G401.6 (cell line): ENCODE measurements at regions not wholly inside any gene's neighbourhood (a gene's known extent, or its start where the extent isn't known, plus 50 kb on each side); places are given as distances from the start of the nearest gene placed in this dataset.

Experiments
- FAIRE-seq: peaks from 2 replicates; lab custom pipeline; 2012; peaks lifted over from hg19 to GRCh38; lab: Jason Lieb, UNC

DNA sequence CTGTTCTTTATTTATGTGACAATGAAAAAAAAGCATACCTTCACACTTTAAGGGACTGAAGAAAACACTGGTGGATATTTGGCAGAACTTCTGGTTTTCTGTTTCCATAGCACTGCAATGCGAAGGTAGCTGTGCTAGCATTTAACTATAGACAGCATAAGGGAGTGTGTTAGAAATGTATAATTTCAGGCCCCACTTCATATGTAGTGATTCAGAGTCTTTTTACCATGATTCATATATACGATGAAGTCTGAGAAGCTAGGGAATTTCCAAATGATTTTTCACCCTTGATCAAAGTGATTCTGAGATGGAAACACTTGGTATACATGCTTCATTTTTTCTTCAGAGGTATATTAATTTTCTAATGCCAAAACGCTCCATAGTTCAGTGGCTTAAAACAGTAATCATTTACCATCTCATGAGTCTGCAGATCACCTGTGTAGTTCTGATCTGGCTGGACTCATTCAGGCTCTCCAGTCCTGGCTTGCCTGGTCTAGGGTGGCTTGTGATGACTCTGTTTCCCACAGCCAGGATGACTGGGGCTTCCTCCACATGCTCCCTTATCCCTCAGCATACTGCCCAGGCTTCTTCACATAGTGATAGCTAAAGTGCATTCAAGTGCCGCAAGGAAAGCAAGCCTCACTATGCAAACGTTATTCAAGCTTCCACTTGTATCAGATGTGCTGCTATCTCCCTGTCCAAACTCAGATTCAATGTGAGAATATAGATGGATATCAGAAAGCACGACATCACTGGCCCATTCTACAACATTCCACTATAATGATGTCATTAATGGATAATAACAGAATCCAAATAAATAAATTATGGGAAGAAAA is 790.1 kb downstream of the TECRL start:
- FAIRE-seq, result no peak

DNA sequence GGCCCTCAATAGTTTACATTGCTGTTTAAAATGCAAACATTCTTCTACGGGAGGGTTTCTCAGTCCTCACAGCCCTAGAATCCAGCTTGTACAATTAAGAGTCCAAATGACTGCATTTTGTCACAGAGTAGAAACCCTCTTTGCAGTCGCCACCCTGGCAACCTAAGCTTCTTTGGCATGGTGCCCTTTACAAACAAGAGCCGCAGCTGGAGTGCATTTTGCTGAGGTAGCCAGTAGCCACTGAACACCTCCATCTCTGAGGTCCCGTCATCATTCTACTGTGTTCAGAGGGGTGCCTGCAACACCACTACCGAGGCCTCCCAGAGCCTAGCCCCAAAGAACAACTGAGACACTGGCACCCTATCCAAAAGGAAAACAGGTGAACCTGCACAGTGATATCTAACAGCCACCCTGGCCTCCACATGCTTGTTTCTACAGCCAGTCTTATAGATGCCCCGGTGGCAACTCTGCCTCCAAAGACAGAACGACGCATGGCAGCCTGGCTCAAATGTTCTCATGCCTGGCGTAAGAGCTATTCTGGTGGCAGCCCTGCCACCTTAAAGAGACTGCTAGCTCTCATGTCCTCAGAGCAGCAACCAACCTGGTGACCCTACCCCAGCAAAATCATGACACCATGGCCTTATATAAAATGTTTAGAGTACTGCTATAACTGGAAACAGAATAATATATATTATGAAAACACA is 801.9 kb downstream of the TECRL start:
- no peak for FAIRE-seq

DNA sequence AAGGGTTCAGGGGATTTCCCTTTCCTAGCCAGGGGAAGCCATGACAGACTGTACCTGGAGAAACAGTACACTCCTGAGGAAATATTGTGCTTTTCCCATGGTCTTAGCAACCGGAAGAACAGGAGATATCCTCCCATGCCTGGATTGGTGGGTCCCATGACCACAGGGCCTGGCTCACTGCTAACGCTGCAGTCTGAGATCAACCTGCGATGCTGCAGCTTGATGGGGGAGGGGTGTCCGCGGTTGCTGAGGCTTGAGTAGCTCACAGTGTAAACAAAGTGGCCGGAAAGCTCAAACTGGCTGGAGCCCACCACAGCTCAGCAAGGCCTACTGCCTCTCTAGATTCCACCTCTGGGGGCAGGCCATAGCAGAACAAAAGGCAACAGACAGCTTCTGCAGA is 819.5 kb downstream of the TECRL start:
- no peak for FAIRE-seq

DNA sequence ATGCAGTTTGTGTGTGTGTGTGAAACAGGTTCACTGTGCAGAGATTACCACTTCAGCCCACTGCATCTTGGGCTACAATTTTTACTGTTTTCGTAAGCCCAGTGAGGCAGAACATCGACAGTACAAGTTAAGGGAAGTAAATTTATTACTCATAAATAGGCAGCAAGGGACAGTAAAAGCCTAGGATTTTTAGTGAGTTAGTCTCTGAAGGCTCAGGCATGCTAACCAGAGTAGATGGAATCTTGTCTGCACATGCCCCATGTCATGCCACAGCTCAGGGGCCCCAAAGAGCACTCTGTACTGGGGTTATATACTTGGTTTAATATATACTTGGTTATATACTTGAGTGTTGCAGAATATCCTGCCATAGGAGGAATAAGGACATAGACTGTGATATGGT is 825.7 kb downstream of the TECRL start:
- FAIRE-seq, result no peak

DNA sequence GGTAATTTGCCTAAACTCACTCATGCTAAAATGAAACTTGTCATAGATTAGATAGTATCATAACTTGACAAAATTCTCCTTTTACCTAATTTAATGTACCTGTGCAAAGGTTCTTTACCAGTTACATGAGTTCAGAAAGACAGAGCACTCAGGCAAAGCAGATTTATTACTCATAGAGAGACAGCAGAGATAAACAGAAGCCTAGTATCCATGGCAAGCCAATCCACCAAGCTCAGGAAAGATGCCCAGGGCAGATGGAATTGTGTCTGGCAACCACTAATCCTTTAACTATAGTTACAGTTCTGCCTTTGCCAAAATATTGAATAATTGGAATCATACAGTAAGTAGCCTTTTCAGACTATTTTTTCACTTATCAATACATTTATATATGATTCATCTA is 826.2 kb downstream of the TECRL start:
- no peak for FAIRE-seq

DNA sequence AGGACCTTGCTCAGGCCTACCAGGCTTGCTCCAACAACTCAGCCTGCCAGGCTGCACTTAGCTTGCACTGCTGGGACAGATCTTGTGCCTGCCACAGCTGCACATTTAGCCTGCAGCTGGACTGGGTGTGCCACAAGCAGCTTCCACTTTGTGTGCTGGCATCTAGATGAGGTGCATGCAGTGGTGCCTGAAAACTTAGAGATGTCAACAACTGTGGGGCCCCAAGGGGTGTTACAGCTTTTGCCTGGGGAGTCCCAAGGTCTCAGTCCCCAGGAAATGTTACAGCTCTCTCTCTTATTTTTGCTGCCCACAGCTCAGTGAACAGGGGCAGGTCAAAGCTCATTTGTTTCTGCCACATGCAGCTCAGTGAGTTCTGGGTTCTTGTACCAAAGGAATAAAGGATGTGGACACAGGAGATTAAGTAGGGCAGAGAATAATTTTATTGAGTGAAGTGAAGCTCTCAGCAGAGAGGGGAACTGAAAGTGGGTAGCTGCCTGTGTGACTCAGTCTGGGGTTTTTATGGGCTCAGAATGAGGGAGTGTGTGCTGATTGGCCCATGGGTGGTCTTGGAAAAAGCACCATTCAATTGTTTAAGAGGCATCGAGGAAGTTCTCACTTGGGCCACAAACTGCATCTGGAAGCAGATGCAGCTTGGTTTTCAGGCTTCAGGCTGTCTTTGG is 828.3 kb downstream of the TECRL start:
- no peak for FAIRE-seq

DNA sequence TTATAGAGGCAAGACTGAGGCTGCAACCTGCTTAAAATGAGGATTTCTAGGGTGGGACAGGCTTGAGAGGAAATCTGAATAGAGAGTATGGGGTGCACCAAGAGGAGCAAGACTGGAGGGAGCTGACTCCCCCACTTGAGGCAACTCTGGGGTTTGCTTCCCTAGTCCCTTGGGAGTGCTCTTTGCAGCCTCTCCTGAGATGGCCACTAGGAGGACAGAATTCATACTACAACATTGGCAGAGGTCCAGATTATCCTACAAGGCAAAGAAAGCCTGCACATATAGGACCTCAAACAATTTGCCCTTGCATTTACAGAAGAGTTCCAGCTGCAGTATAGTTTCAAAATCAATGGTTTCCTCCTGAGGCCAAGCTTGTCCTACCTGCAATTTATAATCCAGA is 830.9 kb downstream of the TECRL start:
- FAIRE-seq, result no peak

DNA sequence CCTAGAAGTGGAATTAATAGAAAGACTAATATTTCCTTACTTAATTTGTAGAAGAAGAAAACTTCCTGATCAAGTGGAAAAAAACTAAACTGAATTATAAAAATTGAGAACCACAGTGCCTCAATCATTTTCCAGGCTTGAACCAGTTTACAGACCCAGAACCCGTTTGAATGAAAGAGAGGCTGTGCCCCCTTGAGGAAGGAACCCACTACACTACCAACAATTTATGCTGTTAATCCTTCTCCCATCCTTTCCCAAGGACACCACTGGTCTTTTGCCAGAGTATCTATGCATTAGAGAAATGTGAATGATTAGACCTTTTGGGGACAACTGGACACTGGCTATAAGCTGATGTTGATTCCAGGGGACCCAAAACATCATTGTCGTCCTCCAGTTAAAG is 842.6 kb downstream of the TECRL start:
- FAIRE-seq, result no peak

DNA sequence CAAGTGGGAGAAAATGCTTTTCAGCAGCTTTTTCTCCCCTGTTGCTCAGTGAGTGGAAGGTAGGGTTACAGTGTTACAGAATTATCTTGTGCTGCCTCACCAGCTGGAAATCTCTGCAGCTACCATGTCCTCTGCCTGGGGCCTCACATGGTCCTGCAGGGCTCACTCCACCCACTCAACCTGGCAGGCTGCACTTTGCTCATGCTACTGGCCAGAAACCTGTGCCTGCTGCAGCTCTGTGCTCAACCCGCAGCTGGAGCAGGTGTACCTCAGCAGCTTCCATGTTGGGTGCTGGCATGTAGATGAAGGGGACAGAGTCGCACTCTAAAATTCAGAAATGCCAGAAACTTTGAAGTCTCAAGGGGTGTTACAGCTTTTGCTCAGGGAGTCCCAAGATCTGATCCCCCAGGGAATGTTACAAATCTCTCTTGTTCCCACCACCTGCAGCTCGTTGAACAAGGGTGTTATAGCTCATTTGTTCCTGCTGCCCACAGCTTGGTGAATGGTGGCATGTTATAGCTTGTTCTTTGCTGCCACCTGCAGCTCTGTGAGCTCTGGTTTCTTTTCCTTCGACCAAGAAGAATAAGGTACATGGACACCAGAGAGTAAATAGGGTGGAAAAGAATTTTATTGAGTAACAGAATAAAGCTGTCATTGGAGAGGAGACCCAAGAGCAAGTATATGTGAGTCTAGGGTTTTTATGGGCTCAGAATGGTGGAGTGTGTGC is 845.8 kb downstream of the TECRL start:
- no peak for FAIRE-seq

DNA sequence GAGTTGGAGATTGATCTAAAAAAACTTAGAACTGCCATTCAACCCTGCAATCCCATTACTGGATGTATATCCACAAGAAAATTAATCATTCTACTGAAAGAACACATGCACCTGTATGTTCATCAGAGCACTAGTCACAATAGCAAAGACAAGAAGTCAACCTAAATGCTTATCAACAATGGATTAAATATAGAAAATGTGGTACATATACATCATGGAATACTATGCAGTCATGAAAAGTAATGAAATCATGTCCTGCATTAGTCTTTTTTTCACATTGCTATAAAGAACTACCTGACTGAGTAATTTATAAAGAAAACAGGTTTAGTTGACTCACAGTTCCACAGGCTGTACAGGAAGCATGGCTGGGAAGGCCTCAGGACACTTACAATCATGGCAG is 850.5 kb downstream of the TECRL start:
- no peak for FAIRE-seq

DNA sequence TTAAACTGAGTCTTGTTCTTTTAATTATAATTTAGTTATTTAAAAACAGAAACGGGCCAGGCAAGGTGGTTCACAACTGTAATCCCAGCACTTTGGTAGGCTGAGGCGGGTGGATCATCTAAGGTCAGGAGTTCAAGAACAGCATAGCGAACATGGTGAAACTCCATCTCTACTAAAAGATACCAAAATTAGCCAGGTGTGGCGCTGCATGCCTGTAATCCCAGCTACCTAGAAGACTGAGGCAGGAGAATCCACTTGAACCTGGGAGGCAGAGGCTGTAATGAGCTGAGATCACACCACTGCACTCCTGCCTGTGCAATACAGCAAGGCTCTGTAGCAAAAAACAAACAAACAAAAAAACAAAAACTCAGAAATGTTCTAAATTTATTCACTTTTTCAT is 852.9 kb downstream of the TECRL start:
- FAIRE-seq, result no peak

DNA sequence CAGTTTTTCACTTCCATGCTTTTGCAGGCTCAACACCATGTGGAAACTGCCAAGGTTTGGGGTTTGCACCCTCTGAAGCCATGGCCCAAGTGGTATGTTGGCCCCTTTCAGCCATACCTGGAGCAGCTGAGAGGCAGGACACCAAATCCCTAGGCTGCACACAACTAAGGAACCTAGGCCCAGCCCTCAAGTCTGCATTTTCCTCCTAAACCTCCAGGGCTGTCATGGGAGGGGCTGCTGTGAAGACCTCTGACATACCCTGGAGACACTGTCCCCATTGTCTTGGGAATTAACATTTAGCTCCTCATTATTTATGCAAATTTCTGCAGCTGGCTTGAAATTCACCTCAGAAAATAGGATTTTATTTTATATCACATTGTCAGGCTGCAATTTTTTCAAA is 856.1 kb downstream of the TECRL start:
- FAIRE-seq, result no peak

DNA sequence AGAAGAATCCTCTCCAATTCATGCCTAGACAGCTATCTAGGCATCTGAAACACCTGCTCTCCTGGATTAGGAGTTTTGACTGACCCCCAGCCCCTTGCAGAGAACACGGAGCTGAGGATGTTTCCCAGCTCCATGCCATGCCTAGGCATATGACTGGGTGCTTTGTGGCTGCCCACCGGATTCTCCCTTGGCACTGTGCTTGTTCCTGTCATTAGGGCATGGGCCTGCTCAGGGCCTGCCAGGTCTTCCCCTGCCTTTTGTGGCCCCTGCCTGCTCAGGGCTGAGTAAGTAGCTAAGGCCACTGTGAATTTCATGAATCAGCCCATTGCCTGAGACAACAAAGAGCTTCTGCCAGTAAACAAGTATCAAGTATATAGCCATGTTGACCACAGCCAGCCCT is 867.4 kb downstream of the TECRL start:
- FAIRE-seq, result no peak

DNA sequence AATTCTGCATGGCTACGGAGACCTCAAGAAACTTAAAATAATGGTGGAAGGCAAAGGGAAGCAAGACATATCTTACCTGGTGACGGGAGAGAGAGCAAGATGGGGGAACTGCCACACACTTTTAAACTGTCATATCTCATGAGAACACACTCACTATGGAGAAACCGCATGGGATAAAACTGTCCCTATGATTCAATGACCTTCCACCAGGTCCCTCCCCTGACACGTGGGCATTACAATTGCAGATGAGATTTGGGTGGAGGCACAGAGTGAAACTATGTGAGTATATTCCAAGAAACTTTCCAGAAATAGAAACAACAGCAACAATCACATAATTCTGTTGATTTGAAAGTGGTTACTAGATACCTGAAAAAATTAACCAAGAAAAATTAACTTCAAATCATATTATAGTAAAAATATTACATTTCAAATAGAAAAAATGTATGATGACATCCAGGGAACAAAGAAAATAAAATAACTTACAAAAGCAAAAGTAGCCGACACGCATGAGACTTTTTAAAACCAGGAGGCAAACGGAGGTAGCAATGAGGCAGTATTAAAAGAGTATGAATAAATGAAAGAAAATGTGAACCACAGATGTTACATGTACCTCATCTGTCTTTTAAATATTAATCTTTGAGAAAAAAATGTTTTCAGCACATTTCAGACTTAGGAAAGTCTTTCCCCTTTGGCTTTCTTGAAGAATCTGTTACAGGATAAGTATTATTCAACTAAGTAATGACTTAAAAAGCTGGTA is 879.5 kb downstream of the TECRL start:
- no peak for FAIRE-seq

DNA sequence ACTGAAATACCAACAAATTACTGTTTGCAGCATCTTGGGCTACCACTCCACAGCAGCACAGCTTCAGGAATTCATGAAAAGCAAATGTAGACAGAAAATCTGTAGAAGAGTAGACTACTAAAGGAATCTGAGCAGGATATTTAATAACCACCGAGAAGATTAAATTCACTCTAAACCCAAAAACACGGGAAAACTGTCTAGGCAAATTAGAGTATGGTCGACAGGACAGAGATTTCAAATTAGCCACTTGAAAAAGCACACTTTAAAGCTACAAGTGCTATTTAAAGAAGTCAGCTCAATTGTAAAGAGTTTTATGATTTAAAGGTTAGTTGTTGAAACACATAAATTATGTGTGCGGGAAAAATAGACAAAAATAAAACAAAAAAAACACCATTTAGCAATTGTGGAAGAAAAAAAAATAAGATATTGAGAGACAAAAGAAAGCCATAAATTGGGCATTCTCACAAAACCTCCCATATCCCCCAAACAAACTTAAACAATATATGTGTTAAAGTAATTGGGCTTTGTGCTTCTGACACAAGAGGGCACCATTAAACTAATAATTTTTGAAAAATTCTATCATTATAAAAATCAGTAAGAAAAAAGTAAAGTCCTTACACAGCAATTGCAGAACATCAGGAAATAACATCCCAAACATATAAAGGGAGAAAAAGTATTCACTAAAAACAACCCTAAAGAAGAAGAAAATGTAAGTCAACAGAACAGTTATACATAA is 880.8 kb downstream of the TECRL start:
- FAIRE-seq, result peak; percentile 60

DNA sequence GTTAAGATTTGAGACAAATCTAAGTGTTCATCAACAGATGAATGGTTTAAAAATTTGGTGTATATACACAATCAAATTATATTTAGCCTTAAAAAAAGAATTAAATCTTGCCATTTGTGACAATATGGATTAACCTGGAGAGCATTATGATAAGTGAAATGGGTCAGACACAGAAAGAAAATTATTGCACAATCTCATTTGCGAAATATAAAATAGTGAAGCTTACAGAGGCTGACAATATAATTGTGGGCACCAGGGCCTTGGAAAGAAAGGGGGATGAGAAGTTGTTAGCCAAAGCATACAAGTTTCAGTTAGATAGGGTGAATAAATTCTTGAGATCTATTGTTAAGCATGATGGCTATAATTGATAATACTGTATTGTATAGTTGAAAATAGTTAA is 883.0 kb downstream of the TECRL start:
- FAIRE-seq, result no peak

DNA sequence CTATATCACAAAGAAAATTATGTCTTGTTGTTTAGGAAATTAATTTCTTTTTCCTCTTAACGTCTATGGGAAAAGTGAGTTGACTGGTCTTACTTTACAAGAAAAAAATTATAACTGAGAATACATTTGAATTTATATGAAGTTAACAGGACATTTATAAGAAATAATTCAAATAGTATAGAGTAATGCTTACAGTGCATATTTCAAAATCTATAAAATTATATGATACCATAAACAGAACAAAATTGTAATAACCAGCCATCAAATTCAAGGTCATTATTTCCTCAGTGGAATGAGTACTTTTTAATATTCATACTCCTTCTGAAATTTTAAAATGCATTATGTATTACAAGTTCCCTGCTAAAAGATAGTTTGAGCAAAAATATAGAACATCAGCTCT is 884.5 kb downstream of the TECRL start:
- no peak for FAIRE-seq

DNA sequence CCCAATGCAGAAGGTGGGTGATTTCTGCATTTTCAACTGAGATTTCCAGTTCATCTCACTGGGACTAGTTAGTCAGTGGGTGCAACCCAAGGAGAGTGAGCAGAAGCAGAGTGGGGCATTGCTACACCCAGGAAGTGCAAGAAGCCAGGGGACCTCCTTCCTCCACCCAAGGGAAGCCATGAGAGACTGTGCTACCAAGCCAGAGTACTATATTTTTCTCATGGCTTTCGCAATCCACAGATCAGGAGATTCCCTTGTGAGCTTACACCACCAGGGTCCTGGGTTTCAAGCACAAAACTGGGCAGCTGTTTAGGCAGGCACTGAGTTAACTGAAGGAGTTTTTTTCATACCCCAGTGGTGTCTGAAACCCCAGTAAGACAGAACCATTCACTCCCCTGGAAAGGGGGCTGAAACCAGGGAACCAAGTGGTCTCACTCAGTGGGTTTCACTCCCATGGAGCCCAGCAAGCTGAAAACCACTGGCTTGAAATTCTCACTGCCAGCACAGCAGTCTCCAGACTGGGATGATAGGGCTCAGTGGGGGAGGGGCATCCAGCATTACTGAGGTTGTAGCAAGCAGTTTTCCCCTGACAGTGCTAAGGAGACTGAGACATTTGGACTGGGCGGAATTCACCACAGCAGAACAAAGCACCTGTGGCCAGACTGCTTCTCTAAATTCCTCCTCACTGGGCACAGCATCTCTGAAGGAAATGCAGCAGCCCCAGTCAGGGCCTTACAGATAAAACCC is 903.4 kb downstream of the TECRL start:
- FAIRE-seq, result no peak

DNA sequence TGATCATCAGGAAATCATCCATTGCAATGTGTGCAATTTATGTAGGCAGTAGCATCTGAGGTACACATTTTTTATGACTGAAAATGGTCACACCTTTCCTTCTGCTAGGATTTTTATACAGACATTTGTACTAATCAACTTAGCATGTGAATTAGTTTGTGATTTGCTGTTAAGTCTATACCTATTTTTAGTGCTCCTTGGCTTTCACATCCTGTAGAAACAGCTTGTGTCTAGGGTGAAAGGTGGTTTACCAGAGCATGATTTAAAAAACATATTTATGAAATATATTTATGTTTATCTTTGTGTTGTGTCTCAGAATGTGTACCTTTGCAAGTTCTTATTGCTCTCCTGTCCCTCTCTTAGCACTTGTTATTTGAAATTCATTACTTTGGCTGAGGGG is 916.0 kb downstream of the TECRL start:
- no peak for FAIRE-seq

DNA sequence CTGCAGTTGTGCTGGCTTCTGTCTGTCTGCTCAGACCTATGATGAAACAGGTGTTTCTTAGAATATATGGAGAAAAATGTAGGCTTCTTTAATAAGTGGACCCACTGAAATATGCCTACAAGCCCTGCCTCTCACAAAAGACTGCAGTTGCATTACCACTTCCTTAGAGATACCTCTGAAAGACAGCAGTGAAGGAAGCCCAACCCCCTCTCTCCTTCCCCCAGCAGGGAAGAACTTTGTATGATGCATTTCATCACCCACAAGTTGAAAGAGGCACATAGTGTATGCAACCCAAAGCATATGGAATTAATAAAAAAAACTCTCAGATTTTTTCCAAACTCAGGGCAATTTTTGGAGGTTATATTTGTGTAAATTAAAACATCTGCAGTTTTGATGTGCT is 916.7 kb downstream of the TECRL start:
- FAIRE-seq, result no peak

DNA sequence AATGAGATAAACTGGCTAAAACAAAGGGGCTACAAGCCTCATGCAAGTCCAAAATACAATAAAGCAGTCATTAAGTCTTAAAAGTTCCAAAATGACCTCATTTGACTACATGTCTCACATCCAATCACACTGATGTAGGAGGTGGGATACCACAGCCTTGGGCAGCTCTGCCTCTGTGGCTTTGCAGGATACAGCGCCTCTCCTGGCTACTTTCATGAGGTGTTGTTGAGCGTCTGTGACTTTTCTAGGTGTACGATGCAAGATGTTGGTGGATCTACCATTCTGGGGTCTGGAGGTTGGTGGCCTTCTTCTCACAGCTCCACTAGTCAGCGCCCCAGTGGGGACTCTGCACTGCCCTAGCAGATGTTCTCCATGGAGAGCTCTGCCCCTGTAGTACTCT is 944.9 kb downstream of the TECRL start:
- FAIRE-seq, result no peak
